Activated naive CD4-positive, alpha-beta T cell treated with anti-CD3 and anti-CD28 coated beads, Interleukin-2, amount 50 U/mL, for 16 hours (primary cell): ENCODE measurements at regions not wholly inside any gene's neighbourhood (a gene's known extent, or its start where the extent isn't known, plus 50 kb on each side); places are given as distances from the start of the nearest gene placed in this dataset.
"Not testable (repeated sequence)": the region's sequence is repeated elsewhere in the genome, so short reads cannot be mapped to it uniquely, and the experiment has no call there.

ENCODE experiments used
- DNase-seq: peaks from one replicate; pipeline ENCODE4 v3.0.0-alpha.2; 2020

GRCh38 chr16:48105976-48106375 lies 49.8 kb downstream of the ABCC12 start:
- no peak for DNase-seq

- DNase-seq, result no peak
Observed at GRCh38 chr16:48105456-48105855, 50.3 kb downstream of the ABCC12 start.

- DNase-seq, result no peak
Observed at GRCh38 chr16:48103591-48103990, 52.2 kb downstream of the ABCC12 start.

GRCh38 chr16:48102083-48103008 lies 53.4 kb downstream of the ABCC12 start:
- DNase-seq, result no peak

- no peak for DNase-seq
Observed at GRCh38 chr16:48101069-48101674, 54.6 kb downstream of the ABCC12 start.

GRCh38 chr16:48099455-48099854 lies 56.3 kb downstream of the ABCC12 start:
- DNase-seq, result no peak

GRCh38 chr16:48098472-48098871 lies 57.3 kb downstream of the ABCC12 start:
- DNase-seq, result no peak

- DNase-seq, result no peak
Observed at GRCh38 chr16:48091117-48091516, 64.7 kb downstream of the ABCC12 start.

GRCh38 chr16:48089053-48089792 lies 66.6 kb downstream of the ABCC12 start:
- DNase-seq, result no peak

- no peak for DNase-seq
Observed at GRCh38 chr16:48087639-48088038, 68.2 kb downstream of the ABCC12 start.

GRCh38 chr16:48086422-48086821 lies 69.4 kb downstream of the ABCC12 start:
- DNase-seq, result no peak

- DNase-seq, result no peak
Observed at GRCh38 chr16:48085729-48086128, 70.1 kb downstream of the ABCC12 start.

- no peak for DNase-seq
Observed at GRCh38 chr16:48084826-48085225, 71.0 kb downstream of the ABCC12 start.

- DNase-seq, result no peak
Observed at GRCh38 chr16:48082516-48082915, 73.3 kb downstream of the ABCC12 start.

GRCh38 chr16:48081656-48082055 lies 74.1 kb downstream of the ABCC12 start:
- no peak for DNase-seq

- DNase-seq, result no peak
Observed at GRCh38 chr16:48076455-48077012, 79.3 kb downstream of the ABCC12 start.

GRCh38 chr16:48075398-48075797 lies 80.4 kb downstream of the ABCC12 start:
- no peak for DNase-seq

- no peak for DNase-seq
Observed at GRCh38 chr16:48067388-48067787, 88.4 kb downstream of the ABCC12 start.

GRCh38 chr16:48064971-48065370 lies 90.8 kb downstream of the ABCC12 start:
- no peak for DNase-seq

GRCh38 chr16:48062681-48063080 lies 93.1 kb downstream of the ABCC12 start:
- DNase-seq, result no peak

- DNase-seq, result no peak
Observed at GRCh38 chr16:48059936-48060335, 95.9 kb downstream of the ABCC12 start.

- DNase-seq, result not testable (repeated sequence)
Observed at GRCh38 chr16:48059190-48059589, 96.6 kb downstream of the ABCC12 start.

- no peak for DNase-seq
Observed at GRCh38 chr16:48057048-48057447, 98.7 kb downstream of the ABCC12 start.
